ENCODE measurements at regions not wholly inside any gene's neighbourhood (a gene's known extent, or its start where the extent isn't known, plus 50 kb on each side); places are given as distances from the start of the nearest gene placed in this dataset.

GRCh38 chr7:130961128-130961601 is 227.2 kb upstream of the KLF14 start:
- Histone ChIP-seq H3K27ac (ENCODE audit: insufficient read depth, low read length) (peak overlapping the region; percentile 89), H4K20me1 (ENCODE audit: control insufficient read depth, extremely low read depth, insufficient read depth, low read length) (no peaks in the 10 kb centered on the region), H3K27me3 (ENCODE audit: control insufficient read depth, insufficient read depth, low read length) (no peaks in the 10 kb centered on the region), H2AFZ (ENCODE audit: low read length) (no peak overlapping the region), H3K36me3 (ENCODE audit: control insufficient read depth, insufficient read depth, low read length) (no peaks in the 10 kb centered on the region), H3K4me3 (replicated peaks in 1 of 4; ENCODE audit: control extremely low read depth in 1 of 4, insufficient read depth in 1 of 4, low read depth in 3 of 4, low read length in 4 of 4) (peak overlapping the region; percentile 34 to 53 (median 44)), H3K4me2 (ENCODE audit: extremely low read depth, insufficient read depth, low read length) (peak overlapping the region; percentile 70), H3K79me2 (ENCODE audit: control insufficient read depth, insufficient read depth, low read length) (peaks cover 54% of the 10 kb centered on the region), H3K9me3 (ENCODE audit: control insufficient read depth, insufficient read depth, low read depth, low read length) (no peaks in the 10 kb centered on the region), H3K4me1 (ENCODE audit: control insufficient read depth, extremely low read depth, insufficient read depth, low read length) (peaks cover 24% of the 10 kb centered on the region), H3K9ac (ENCODE audit: insufficient read depth, low read length) (peak overlapping the region; percentile 51)
- DNase-seq (ENCODE audit: low read depth in 2 of 2) = peak; percentile 54 to 94
- TF ChIP-seq EZH2 (IDR thresholded peaks at IDR 0.05; ENCODE audit: low read length, missing control alignments) = no peak
- TF ChIP-seq CTCF (conservative IDR thresholded peaks at IDR 0.05 in 1 of 2, IDR thresholded peaks at IDR 0.05 in 1 of 2; ENCODE audit: low read depth in 1 of 2, low read length in 2 of 2) = no peak

GRCh38 chr7:130962109-130962508 is 228.1 kb upstream of the KLF14 start:
- H3K4me1 ChIP-seq (ENCODE audit: control insufficient read depth, extremely low read depth, insufficient read depth, low read length) = peaks cover 20% of the 10 kb centered on the region
- H3K27ac ChIP-seq (ENCODE audit: insufficient read depth, low read length) = peak overlapping the region; percentile 89
- no peaks in the 10 kb centered on the region for H3K9me3 ChIP-seq (ENCODE audit: control insufficient read depth, insufficient read depth, low read depth, low read length)
- DNase-seq (ENCODE audit: low read depth in 2 of 2) = no peak
- H3K4me3 ChIP-seq (replicated peaks in 1 of 4; ENCODE audit: control extremely low read depth in 1 of 4, insufficient read depth in 1 of 4, low read depth in 3 of 4, low read length in 4 of 4) = no peak overlapping the region
- H3K27me3 ChIP-seq (ENCODE audit: control insufficient read depth, insufficient read depth, low read length) = no peaks in the 10 kb centered on the region
- no peak overlapping the region for H3K9ac ChIP-seq (ENCODE audit: insufficient read depth, low read length)
- no peak overlapping the region for H3K4me2 ChIP-seq (ENCODE audit: extremely low read depth, insufficient read depth, low read length)
- no peaks in the 10 kb centered on the region for H3K36me3 ChIP-seq (ENCODE audit: control insufficient read depth, insufficient read depth, low read length)
- H2AFZ ChIP-seq (ENCODE audit: low read length) = no peak overlapping the region
- H3K79me2 ChIP-seq (ENCODE audit: control insufficient read depth, insufficient read depth, low read length) = peaks cover 46% of the 10 kb centered on the region
- no peak for TF ChIP-seq EZH2 (IDR thresholded peaks at IDR 0.05; ENCODE audit: low read length, missing control alignments)
- TF ChIP-seq CTCF (conservative IDR thresholded peaks at IDR 0.05 in 1 of 2, IDR thresholded peaks at IDR 0.05 in 1 of 2; ENCODE audit: low read depth in 1 of 2, low read length in 2 of 2) = no peak
- H4K20me1 ChIP-seq (ENCODE audit: control insufficient read depth, extremely low read depth, insufficient read depth, low read length) = no peaks in the 10 kb centered on the region

GRCh38 chr7:130963339-130963738 is 229.3 kb upstream of the KLF14 start:
- no peaks in the 10 kb centered on the region for H4K20me1 ChIP-seq (ENCODE audit: control insufficient read depth, extremely low read depth, insufficient read depth, low read length)
- H3K79me2 ChIP-seq (ENCODE audit: control insufficient read depth, insufficient read depth, low read length) = peaks cover 39% of the 10 kb centered on the region
- H3K27ac ChIP-seq (ENCODE audit: insufficient read depth, low read length) = no peak overlapping the region
- no peaks in the 10 kb centered on the region for H3K9me3 ChIP-seq (ENCODE audit: control insufficient read depth, insufficient read depth, low read depth, low read length)
- TF ChIP-seq EZH2 (IDR thresholded peaks at IDR 0.05; ENCODE audit: low read length, missing control alignments) (no peak), CTCF (conservative IDR thresholded peaks at IDR 0.05 in 1 of 2, IDR thresholded peaks at IDR 0.05 in 1 of 2; ENCODE audit: low read depth in 1 of 2, low read length in 2 of 2) (no peak)
- no peak overlapping the region for H3K4me2 ChIP-seq (ENCODE audit: extremely low read depth, insufficient read depth, low read length)
- H3K36me3 ChIP-seq (ENCODE audit: control insufficient read depth, insufficient read depth, low read length) = no peaks in the 10 kb centered on the region
- peaks cover 20% of the 10 kb centered on the region for H3K4me1 ChIP-seq (ENCODE audit: control insufficient read depth, extremely low read depth, insufficient read depth, low read length)
- no peaks in the 10 kb centered on the region for H3K27me3 ChIP-seq (ENCODE audit: control insufficient read depth, insufficient read depth, low read length)
- H3K9ac ChIP-seq (ENCODE audit: insufficient read depth, low read length) = no peak overlapping the region
- DNase-seq (ENCODE audit: low read depth in 2 of 2) = no peak
- no peak overlapping the region for H2AFZ ChIP-seq (ENCODE audit: low read length)
- H3K4me3 ChIP-seq (replicated peaks in 1 of 4; ENCODE audit: control extremely low read depth in 1 of 4, insufficient read depth in 1 of 4, low read depth in 3 of 4, low read length in 4 of 4) = no peak overlapping the region
